ENCODE measurements at regions not wholly inside any gene's neighbourhood (a gene's known extent, or its start where the extent isn't known, plus 50 kb on each side); places are given as distances from the start of the nearest gene placed in this dataset.

- no peak for TF ChIP-seq CTCF (IDR thresholded peaks at IDR 0.05; ENCODE audit: insufficient read depth, low read length, poor library complexity, severe bottlenecking)
- Histone ChIP-seq H3K27me3 (ENCODE audit: control insufficient read depth, insufficient read depth, low read length) (no peaks in the 10 kb centered on the region), H3K36me3 (ENCODE audit: control insufficient read depth, insufficient read depth, low read length) (no peaks in the 10 kb centered on the region), H3K4me3 (ENCODE audit: low read depth, low read length) (no peak overlapping the region)
- DNase-seq (ENCODE audit: low read depth) = no peak
Observed at GRCh38 chr5:103910011-103910410, 347.4 kb upstream of the NUDT12 start.

DNA sequence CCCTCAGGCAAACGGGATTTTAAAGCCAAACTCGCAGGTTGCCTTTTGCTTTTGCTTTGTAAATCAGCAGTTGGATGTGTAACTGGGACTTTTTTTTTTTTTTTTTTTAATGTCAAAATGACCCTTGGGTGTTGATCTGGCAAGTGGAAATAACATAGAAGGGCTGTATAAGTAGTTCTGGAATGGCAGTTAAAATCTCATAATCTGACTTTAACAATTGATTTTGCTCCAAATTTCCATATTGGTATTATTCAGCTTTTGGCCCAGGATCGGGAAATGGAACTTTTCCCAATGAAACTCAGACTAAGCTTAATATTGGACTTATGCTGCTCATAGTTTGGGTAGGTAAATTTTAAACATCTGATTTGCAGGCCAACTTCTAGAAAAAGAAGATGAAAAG is 346.8 kb upstream of the NUDT12 start:
- Histone ChIP-seq H3K4me3 (ENCODE audit: low read depth, low read length) (no peak overlapping the region), H3K27me3 (ENCODE audit: control insufficient read depth, insufficient read depth, low read length) (no peaks in the 10 kb centered on the region), H3K36me3 (ENCODE audit: control insufficient read depth, insufficient read depth, low read length) (no peaks in the 10 kb centered on the region)
- TF ChIP-seq CTCF (IDR thresholded peaks at IDR 0.05; ENCODE audit: insufficient read depth, low read length, poor library complexity, severe bottlenecking) = no peak
- DNase-seq (ENCODE audit: low read depth) = no peak

- Histone ChIP-seq H3K36me3 (ENCODE audit: control insufficient read depth, insufficient read depth, low read length) (no peaks in the 10 kb centered on the region), H3K27me3 (ENCODE audit: control insufficient read depth, insufficient read depth, low read length) (no peaks in the 10 kb centered on the region), H3K4me3 (ENCODE audit: low read depth, low read length) (no peak overlapping the region)
- no peak for DNase-seq (ENCODE audit: low read depth)
- no peak for TF ChIP-seq CTCF (IDR thresholded peaks at IDR 0.05; ENCODE audit: insufficient read depth, low read length, poor library complexity, severe bottlenecking)
Observed at GRCh38 chr5:103908336-103909080, 345.9 kb upstream of the NUDT12 start.

GRCh38 chr5:103907001-103907400 is 344.4 kb upstream of the NUDT12 start:
- no peak for DNase-seq (ENCODE audit: low read depth)
- Histone ChIP-seq H3K27me3 (ENCODE audit: control insufficient read depth, insufficient read depth, low read length) (no peaks in the 10 kb centered on the region), H3K36me3 (ENCODE audit: control insufficient read depth, insufficient read depth, low read length) (no peaks in the 10 kb centered on the region), H3K4me3 (ENCODE audit: low read depth, low read length) (no peak overlapping the region)
- TF ChIP-seq CTCF (IDR thresholded peaks at IDR 0.05; ENCODE audit: insufficient read depth, low read length, poor library complexity, severe bottlenecking) = no peak

DNA sequence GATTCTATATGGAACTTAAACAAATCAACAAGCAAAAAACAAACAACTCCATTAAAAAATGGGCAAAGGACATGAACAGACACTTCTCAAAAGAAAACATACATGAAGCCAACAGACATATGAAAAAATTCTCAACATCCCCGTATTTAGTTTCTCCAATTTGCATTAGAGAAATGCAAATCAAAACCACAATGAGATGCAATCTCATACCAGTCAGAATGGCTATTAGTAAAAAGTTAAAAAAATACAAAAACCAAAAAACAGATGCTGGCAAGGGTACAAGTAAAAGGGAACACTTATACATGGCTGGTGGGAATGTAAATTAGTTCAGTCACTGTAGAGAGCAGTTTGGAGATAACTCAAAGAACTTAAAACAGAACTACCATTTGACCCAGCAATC is 342.1 kb upstream of the NUDT12 start:
- H3K36me3 ChIP-seq (ENCODE audit: control insufficient read depth, insufficient read depth, low read length) = no peaks in the 10 kb centered on the region
- DNase-seq (ENCODE audit: low read depth) = no peak
- TF ChIP-seq CTCF (IDR thresholded peaks at IDR 0.05; ENCODE audit: insufficient read depth, low read length, poor library complexity, severe bottlenecking) = no peak
- no peak overlapping the region for H3K4me3 ChIP-seq (ENCODE audit: low read depth, low read length)
- no peaks in the 10 kb centered on the region for H3K27me3 ChIP-seq (ENCODE audit: control insufficient read depth, insufficient read depth, low read length)

DNA sequence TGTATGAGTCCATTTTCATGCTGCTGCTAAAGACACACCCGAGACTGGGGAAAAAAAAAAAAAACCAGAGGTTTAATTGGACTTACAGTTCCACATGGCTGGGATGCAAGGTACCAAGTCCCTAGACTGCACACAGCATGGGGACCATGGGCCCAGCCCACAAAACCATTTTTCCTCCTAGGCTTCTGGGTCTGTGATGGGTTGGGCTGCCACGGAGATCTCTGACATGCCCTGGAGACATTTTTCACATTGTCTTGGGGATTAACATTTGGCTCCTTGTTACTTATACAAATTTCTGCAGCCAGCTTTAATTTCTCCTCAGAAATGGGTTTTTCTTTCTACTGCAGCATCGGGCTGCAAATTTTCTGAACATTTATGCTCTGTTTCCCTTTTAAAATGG is 340.3 kb upstream of the NUDT12 start:
- TF ChIP-seq CTCF (IDR thresholded peaks at IDR 0.05; ENCODE audit: insufficient read depth, low read length, poor library complexity, severe bottlenecking) = no peak
- no peak for DNase-seq (ENCODE audit: low read depth)
- H3K27me3 ChIP-seq (ENCODE audit: control insufficient read depth, insufficient read depth, low read length) = no peaks in the 10 kb centered on the region
- no peaks in the 10 kb centered on the region for H3K36me3 ChIP-seq (ENCODE audit: control insufficient read depth, insufficient read depth, low read length)
- H3K4me3 ChIP-seq (ENCODE audit: low read depth, low read length) = no peak overlapping the region
